Astrocyte (in vitro differentiated cells and primary cell): ENCODE measurements at regions not wholly inside any gene's neighbourhood (a gene's known extent, or its start where the extent isn't known, plus 50 kb on each side); places are given as distances from the start of the nearest gene placed in this dataset.

Experiments
- DNase-seq: peaks from one replicate; pipeline ENCODE4 v3.0.0-alpha.2; 2010; ENCODE audit warnings: low read depth
- FAIRE-seq: peaks from 2 replicates; lab custom pipeline; 2011; peaks lifted over from hg19 to GRCh38; lab: Jason Lieb, UNC
- H2AFZ ChIP-seq: 2 replicates; pipeline ENCODE4 v1.6.0; 2012; ENCODE audit warnings: low read depth, low read length, inconsistent platforms
- H3K27ac ChIP-seq: 2 replicates; pipeline ENCODE4 v1.5.1; 2011; ENCODE audit warnings: low read depth, low read length, inconsistent platforms
- H3K27me3 ChIP-seq: 2 replicates; pipeline ENCODE4 v1.6.0; 2011; ENCODE audit warnings: low read length, inconsistent platforms; ENCODE audit not compliant: insufficient read depth
- H3K36me3 ChIP-seq: 2 replicates; pipeline ENCODE4 v1.5.1; 2011; ENCODE audit warnings: low read length, inconsistent platforms; ENCODE audit not compliant: insufficient read depth
- H3K4me1 ChIP-seq: 2 replicates; pipeline ENCODE4 v1.5.1; 2011; ENCODE audit warnings: low read length, inconsistent platforms; ENCODE audit not compliant: insufficient read depth
- H3K4me2 ChIP-seq: 2 replicates; pipeline ENCODE4 v1.6.0; 2012; ENCODE audit warnings: low read length, inconsistent platforms
- H3K4me3 ChIP-seq: 2 replicates; pipeline ENCODE4 v1.5.1; 2011; ENCODE audit warnings: low read depth, mild to moderate bottlenecking, low read length, inconsistent platforms; ENCODE audit not compliant: insufficient read depth
- H3K79me2 ChIP-seq: 2 replicates; pipeline ENCODE4 v1.6.0; 2012; ENCODE audit warnings: mild to moderate bottlenecking, low read length, inconsistent platforms; ENCODE audit not compliant: insufficient read depth
- H3K9ac ChIP-seq: 2 replicates; pipeline ENCODE4 v1.6.0; 2012; ENCODE audit warnings: mild to moderate bottlenecking, low read length, inconsistent platforms
- H3K9me3 ChIP-seq: 2 replicates; pipeline ENCODE4 v1.5.1; 2012; ENCODE audit warnings: low read depth, mild to moderate bottlenecking, low read length, inconsistent platforms; ENCODE audit not compliant: insufficient read depth
- H4K20me1 ChIP-seq: 2 replicates; pipeline ENCODE4 v1.6.0; 2012; ENCODE audit warnings: low read length, inconsistent platforms; ENCODE audit not compliant: insufficient read depth
- H3K27ac Mint-ChIP-seq: one replicate; pipeline ENCODE4 v1.8.0; 2021; ENCODE audit warnings: mild to moderate bottlenecking, mixed read lengths; ENCODE audit not compliant: unreplicated experiment
- H3K27me3 Mint-ChIP-seq: one replicate; pipeline ENCODE4 v1.8.0; 2021; ENCODE audit warnings: low read depth, mixed read lengths; ENCODE audit not compliant: unreplicated experiment
- H3K36me3 Mint-ChIP-seq: one replicate; pipeline ENCODE4 v1.8.0; 2021; ENCODE audit warnings: low read depth, mixed read lengths; ENCODE audit not compliant: unreplicated experiment
- H3K4me1 Mint-ChIP-seq: one replicate; pipeline ENCODE4 v1.8.0; 2021; ENCODE audit warnings: low read depth, mixed read lengths; ENCODE audit not compliant: unreplicated experiment
- H3K4me3 Mint-ChIP-seq: one replicate; pipeline ENCODE4 v1.8.0; 2021; ENCODE audit warnings: mild to moderate bottlenecking, moderate library complexity, mixed read lengths; ENCODE audit not compliant: unreplicated experiment
- H3K9me3 Mint-ChIP-seq: one replicate; pipeline ENCODE4 v1.8.0; 2021; ENCODE audit warnings: mild to moderate bottlenecking, mixed read lengths; ENCODE audit not compliant: unreplicated experiment
- EZH2 ChIP-seq: IDR thresholded peaks from 2 replicates; pipeline ENCODE4 v1.6.1; 2012; ENCODE audit warnings: mild to moderate bottlenecking, low read length, inconsistent platforms; ENCODE audit not compliant: insufficient read depth
- TF ChIP-seq, protein P1 (sequence below): IDR thresholded peaks from 2 replicates; pipeline ENCODE4 v1.5.1; 2011; ENCODE audit warnings: low read depth, mild to moderate bottlenecking, inconsistent platforms, low read length, moderate library complexity; ENCODE audit not compliant: insufficient read depth

DNA sequence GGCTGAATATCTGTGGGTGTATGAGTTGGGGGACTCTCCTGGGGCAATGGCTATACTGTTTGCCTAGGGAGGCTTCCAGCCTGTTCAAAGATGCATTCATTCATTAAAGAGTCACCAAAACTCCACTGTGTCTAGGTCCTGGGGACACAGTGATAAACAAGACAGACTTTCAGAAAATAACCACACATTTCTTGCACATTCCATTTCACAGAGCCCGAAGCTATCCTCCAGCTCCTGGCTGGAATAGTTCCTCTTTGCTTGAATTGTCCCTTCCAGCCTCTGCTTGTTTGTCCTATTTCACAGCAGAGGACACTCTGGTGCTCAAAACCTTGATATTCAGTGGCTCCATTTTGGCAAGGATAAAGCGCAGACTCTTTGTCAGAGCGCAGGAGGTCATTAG lies 61.7 kb upstream of the ITGA11 start:
- H3K9me3 Mint-ChIP-seq, result peaks cover 5% of the 10 kb centered on the region
- H3K4me2 ChIP-seq, result no peak overlapping the region
- no peak overlapping the region for H3K9ac ChIP-seq
- peaks cover 40% of the 10 kb centered on the region for H3K4me1 Mint-ChIP-seq
- peak overlapping the region; percentile 3 for H3K27ac ChIP-seq
- H2AFZ ChIP-seq, result no peak overlapping the region
- no peak overlapping the region for H3K4me3 ChIP-seq
- no peaks in the 10 kb centered on the region for H4K20me1 ChIP-seq
- H3K27me3 Mint-ChIP-seq, result no peaks in the 10 kb centered on the region
- TF ChIP-seq, protein P1, sequence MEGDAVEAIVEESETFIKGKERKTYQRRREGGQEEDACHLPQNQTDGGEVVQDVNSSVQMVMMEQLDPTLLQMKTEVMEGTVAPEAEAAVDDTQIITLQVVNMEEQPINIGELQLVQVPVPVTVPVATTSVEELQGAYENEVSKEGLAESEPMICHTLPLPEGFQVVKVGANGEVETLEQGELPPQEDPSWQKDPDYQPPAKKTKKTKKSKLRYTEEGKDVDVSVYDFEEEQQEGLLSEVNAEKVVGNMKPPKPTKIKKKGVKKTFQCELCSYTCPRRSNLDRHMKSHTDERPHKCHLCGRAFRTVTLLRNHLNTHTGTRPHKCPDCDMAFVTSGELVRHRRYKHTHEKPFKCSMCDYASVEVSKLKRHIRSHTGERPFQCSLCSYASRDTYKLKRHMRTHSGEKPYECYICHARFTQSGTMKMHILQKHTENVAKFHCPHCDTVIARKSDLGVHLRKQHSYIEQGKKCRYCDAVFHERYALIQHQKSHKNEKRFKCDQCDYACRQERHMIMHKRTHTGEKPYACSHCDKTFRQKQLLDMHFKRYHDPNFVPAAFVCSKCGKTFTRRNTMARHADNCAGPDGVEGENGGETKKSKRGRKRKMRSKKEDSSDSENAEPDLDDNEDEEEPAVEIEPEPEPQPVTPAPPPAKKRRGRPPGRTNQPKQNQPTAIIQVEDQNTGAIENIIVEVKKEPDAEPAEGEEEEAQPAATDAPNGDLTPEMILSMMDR, result no peak
- TF ChIP-seq EZH2, result no peak
- DNase-seq (no peak), FAIRE-seq (no peak)
- no peaks in the 10 kb centered on the region for H3K79me2 ChIP-seq
- no peaks in the 10 kb centered on the region for H3K9me3 ChIP-seq
- H3K27me3 ChIP-seq, result no peaks in the 10 kb centered on the region
- peaks cover 26% of the 10 kb centered on the region for H3K4me1 ChIP-seq
- H3K27ac Mint-ChIP-seq, result peak overlapping the region; percentile 67
- no peaks in the 10 kb centered on the region for H3K36me3 Mint-ChIP-seq
- no peaks in the 10 kb centered on the region for H3K36me3 ChIP-seq
- no peak overlapping the region for H3K4me3 Mint-ChIP-seq

DNA sequence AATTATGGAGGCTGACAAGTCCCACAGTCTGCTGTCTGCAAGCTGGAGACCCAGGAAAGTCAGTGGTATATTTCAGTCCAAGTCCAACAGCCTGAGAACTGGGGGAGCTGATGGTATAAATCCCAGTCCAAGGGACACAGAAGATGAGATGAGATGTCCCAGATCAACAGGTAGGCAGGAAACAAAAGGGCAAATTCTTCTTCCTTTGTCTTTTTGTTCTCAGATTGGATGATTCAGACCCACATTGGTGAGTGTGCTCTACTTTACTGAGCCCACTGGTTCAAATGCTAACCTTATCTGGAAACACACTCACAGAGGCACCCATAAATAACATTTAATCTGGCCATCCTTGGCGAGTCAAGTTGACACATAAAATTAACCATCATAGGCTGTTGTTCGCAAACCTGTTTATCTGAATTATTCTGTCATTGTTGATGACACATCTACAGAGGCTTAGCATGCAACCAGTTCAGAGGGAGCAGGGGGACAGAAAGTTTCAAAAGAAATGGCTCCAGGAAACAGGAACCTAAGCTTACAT lies 62.7 kb upstream of the ITGA11 start:
- H3K27me3 ChIP-seq, result no peaks in the 10 kb centered on the region
- H3K9me3 ChIP-seq, result no peaks in the 10 kb centered on the region
- no peak overlapping the region for H3K4me3 Mint-ChIP-seq
- no peaks in the 10 kb centered on the region for H4K20me1 ChIP-seq
- peaks cover 5% of the 10 kb centered on the region for H3K9me3 Mint-ChIP-seq
- TF ChIP-seq, protein P1, result no peak
- no peak for TF ChIP-seq EZH2
- peaks cover 36% of the 10 kb centered on the region for H3K4me1 Mint-ChIP-seq
- no peaks in the 10 kb centered on the region for H3K27me3 Mint-ChIP-seq
- no peak overlapping the region for H3K4me2 ChIP-seq
- H3K27ac Mint-ChIP-seq, result peak overlapping the region; percentile 64
- no peaks in the 10 kb centered on the region for H3K36me3 Mint-ChIP-seq
- H3K4me1 ChIP-seq, result peaks cover 26% of the 10 kb centered on the region
- H3K9ac ChIP-seq, result no peak overlapping the region
- H3K27ac ChIP-seq, result no peak overlapping the region
- no peak overlapping the region for H3K4me3 ChIP-seq
- H2AFZ ChIP-seq, result no peak overlapping the region
- DNase-seq (no peak), FAIRE-seq (peak; percentile 34)
- H3K79me2 ChIP-seq, result no peaks in the 10 kb centered on the region
- H3K36me3 ChIP-seq, result no peaks in the 10 kb centered on the region

DNA sequence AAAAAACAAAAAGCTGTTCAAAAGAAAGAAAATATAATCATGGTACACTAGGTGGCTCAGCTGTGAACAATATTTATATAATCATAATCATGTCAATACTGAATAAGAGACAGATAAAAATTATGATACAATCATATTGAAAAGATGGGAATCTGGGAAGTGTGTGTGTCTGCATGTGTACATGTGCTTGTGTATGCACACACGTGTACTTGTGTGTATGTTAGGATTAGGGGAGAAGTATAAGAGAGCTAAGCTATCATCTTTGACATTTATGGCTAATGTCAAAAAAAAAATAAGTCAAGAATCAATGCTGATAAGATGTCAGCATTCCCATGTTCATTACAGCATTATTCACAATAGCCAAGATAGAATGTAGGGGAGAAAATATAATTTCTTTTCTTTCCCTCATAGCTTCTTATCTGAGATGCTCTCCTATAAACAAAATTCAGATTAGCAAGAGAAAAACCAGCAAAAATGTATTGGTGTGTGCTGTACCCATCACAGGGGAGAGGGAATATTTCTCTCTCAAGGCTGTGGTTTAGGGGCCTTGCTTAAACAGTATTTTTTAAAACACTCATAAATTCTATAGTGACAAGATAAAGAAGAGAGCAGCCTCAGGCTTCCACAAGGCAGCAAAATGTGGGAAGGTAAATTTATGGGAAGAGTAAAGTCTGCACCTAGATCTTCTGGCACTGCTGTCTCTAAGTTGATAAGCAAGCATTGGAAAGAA lies 63.4 kb upstream of the ITGA11 start:
- no peaks in the 10 kb centered on the region for H3K9me3 ChIP-seq
- no peak overlapping the region for H3K27ac ChIP-seq
- peaks cover 29% of the 10 kb centered on the region for H3K4me1 ChIP-seq
- H3K4me2 ChIP-seq, result no peak overlapping the region
- Mint-ChIP-seq H3K36me3 (no peaks in the 10 kb centered on the region), H3K4me1 (peaks cover 40% of the 10 kb centered on the region), H3K27ac (peak overlapping the region; percentile 65), H3K4me3 (no peak overlapping the region), H3K9me3 (peaks cover 5% of the 10 kb centered on the region), H3K27me3 (no peaks in the 10 kb centered on the region)
- no peak overlapping the region for H2AFZ ChIP-seq
- DNase-seq (no peak), FAIRE-seq (no peak)
- H3K4me3 ChIP-seq, result no peak overlapping the region
- no peaks in the 10 kb centered on the region for H3K79me2 ChIP-seq
- no peaks in the 10 kb centered on the region for H4K20me1 ChIP-seq
- no peaks in the 10 kb centered on the region for H3K27me3 ChIP-seq
- TF ChIP-seq, protein P1, result no peak
- TF ChIP-seq EZH2, result no peak
- H3K9ac ChIP-seq, result no peak overlapping the region
- no peaks in the 10 kb centered on the region for H3K36me3 ChIP-seq
